ENCODE measurements at regions not wholly inside any gene's neighbourhood (a gene's known extent, or its start where the extent isn't known, plus 50 kb on each side); places are given as distances from the start of the nearest gene placed in this dataset.

GRCh38 chr17:37840576-37840975 is 83.6 kb upstream of the TBC1D3K start:
- no peaks in the 10 kb centered on the region for H3K36me3 ChIP-seq
- TF ChIP-seq CTCF (IDR thresholded peaks at IDR 0.05): no peak
- no peak overlapping the region for H3K4me3 ChIP-seq (ENCODE audit: low read depth in 1 of 2, low read length in 1 of 2)
- H3K9me3 ChIP-seq: no peaks in the 10 kb centered on the region
- no peaks in the 10 kb centered on the region for H3K27me3 ChIP-seq
- no peak overlapping the region for H3K27ac ChIP-seq
- H3K4me1 ChIP-seq (ENCODE audit: control insufficient read depth in 1 of 2, insufficient read depth in 1 of 2, low read depth in 1 of 2, low read length in 1 of 2): peaks cover 10% of the 10 kb centered on the region in 2 experiments

- TF ChIP-seq CTCF (IDR thresholded peaks at IDR 0.05): no peak
- Histone ChIP-seq H3K27me3 (no peaks in the 10 kb centered on the region), H3K4me3 (ENCODE audit: low read depth in 1 of 2, low read length in 1 of 2) (no peak overlapping the region), H3K4me1 (ENCODE audit: control insufficient read depth in 1 of 2, insufficient read depth in 1 of 2, low read depth in 1 of 2, low read length in 1 of 2) (peaks cover 4% of the 10 kb centered on the region in 2 experiments), H3K36me3 (no peaks in the 10 kb centered on the region), H3K9me3 (no peaks in the 10 kb centered on the region), H3K27ac (no peak overlapping the region)
Measured at GRCh38 chr17:37839196-37839978, 84.8 kb upstream of the TBC1D3K start.

- Histone ChIP-seq H3K27ac (no peak overlapping the region), H3K27me3 (no peaks in the 10 kb centered on the region), H3K4me1 (ENCODE audit: control insufficient read depth in 1 of 2, insufficient read depth in 1 of 2, low read depth in 1 of 2, low read length in 1 of 2) (no peaks in the 10 kb centered on the region), H3K9me3 (no peaks in the 10 kb centered on the region), H3K4me3 (ENCODE audit: low read depth in 1 of 2, low read length in 1 of 2) (no peak overlapping the region), H3K36me3 (no peaks in the 10 kb centered on the region)
- no peak for TF ChIP-seq CTCF (IDR thresholded peaks at IDR 0.05)
Measured at GRCh38 chr17:37838276-37838675, 85.9 kb upstream of the TBC1D3K start.

DNA sequence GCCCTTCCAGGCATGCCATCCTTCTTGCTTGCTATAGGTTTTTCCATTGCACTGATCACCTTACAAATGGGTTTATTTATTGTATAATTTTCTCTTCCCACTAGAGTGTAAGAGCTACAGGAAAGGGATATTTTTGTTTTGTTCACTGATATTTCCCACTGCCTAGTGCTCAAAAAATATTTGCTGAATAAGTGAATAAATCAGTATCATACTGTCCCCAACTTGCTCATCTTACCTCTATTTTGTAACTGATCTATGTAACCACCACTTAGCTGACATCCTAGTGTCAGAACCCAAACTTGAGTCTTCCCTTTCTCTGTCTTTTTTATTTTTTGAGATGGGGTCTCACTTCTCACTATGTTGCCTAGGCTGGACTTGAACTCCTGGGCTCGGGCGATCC is 87.6 kb upstream of the TBC1D3K start:
- Histone ChIP-seq H3K27ac (no peak overlapping the region), H3K9me3 (no peaks in the 10 kb centered on the region), H3K4me1 (ENCODE audit: control insufficient read depth in 1 of 2, insufficient read depth in 1 of 2, low read depth in 1 of 2, low read length in 1 of 2) (no peaks in the 10 kb centered on the region), H3K36me3 (no peaks in the 10 kb centered on the region), H3K4me3 (ENCODE audit: low read depth in 1 of 2, low read length in 1 of 2) (no peak overlapping the region), H3K27me3 (no peaks in the 10 kb centered on the region)
- TF ChIP-seq CTCF (IDR thresholded peaks at IDR 0.05): no peak

- H3K4me3 ChIP-seq (ENCODE audit: low read depth in 1 of 2, low read length in 1 of 2): no peak overlapping the region
- TF ChIP-seq CTCF (IDR thresholded peaks at IDR 0.05): no peak
Measured at GRCh38 chr17:37834168-37834567, 89.3 kb upstream of the HNF1B start.

More at GRCh38 chr17:37834168-37834567, 89.3 kb upstream of the HNF1B start:
- Histone ChIP-seq H3K27ac (no peak overlapping the region), H3K36me3 (no peaks in the 10 kb centered on the region), H3K4me1 (ENCODE audit: control insufficient read depth in 1 of 2, insufficient read depth in 1 of 2, low read depth in 1 of 2, low read length in 1 of 2) (peaks cover 5% of the 10 kb centered on the region in 2 experiments), H3K27me3 (no peaks in the 10 kb centered on the region), H3K9me3 (no peaks in the 10 kb centered on the region)

All from neutrophil (primary cell).